Muscle of arm (tissue), 1 donor: ENCODE measurements at regions not wholly inside any gene's neighbourhood (a gene's known extent, or its start where the extent isn't known, plus 50 kb on each side); places are given as distances from the start of the nearest gene placed in this dataset.
A peak's percentile ranks its signal among the peaks of the same experiment; 100 is the strongest.

Source experiments
- DNase-seq: peaks from one replicate; pipeline ENCODE4 v3.0.0-alpha.2; 2013

- DNase-seq: no peak
Observed at GRCh38 chr18:24734058-24734457, 273.6 kb downstream of the HRH4 start.

- DNase-seq: no peak
Observed at GRCh38 chr18:24735624-24736231, 275.3 kb downstream of the HRH4 start.

GRCh38 chr18:24736662-24737330 is 276.4 kb downstream of the HRH4 start:
- DNase-seq: peak; percentile 55

- no peak for DNase-seq
Observed at GRCh38 chr18:24740829-24741228, 280.4 kb downstream of the HRH4 start.

GRCh38 chr18:24741321-24741720 is 280.9 kb downstream of the HRH4 start:
- DNase-seq: no peak

- no peak for DNase-seq
Observed at GRCh38 chr18:24741965-24742724, 281.7 kb downstream of the HRH4 start.

- DNase-seq: no peak
Observed at GRCh38 chr18:24754583-24755253, 294.3 kb downstream of the HRH4 start.

- DNase-seq: no peak
Observed at GRCh38 chr18:24756385-24756784, 295.9 kb downstream of the HRH4 start.

- DNase-seq: no peak
Observed at GRCh38 chr18:24757134-24757533, 296.7 kb downstream of the HRH4 start.

- no peak for DNase-seq
Observed at GRCh38 chr18:24761765-24762164, 301.3 kb downstream of the HRH4 start.

- peak; percentile 83 for DNase-seq
Observed at GRCh38 chr18:24762511-24762910, 302.1 kb downstream of the HRH4 start.

GRCh38 chr18:24763765-24764513 is 303.5 kb downstream of the HRH4 start:
- peak; percentile 64 for DNase-seq

- DNase-seq: no peak
Observed at GRCh38 chr18:24764766-24765165, 304.3 kb downstream of the HRH4 start.

GRCh38 chr18:24766376-24766775 is 305.9 kb downstream of the HRH4 start:
- no peak for DNase-seq

- DNase-seq: no peak
Observed at GRCh38 chr18:24770311-24771024, 310.0 kb downstream of the HRH4 start.

GRCh38 chr18:24771300-24771699 is 310.9 kb downstream of the HRH4 start:
- no peak for DNase-seq

GRCh38 chr18:24773101-24773500 is 312.7 kb downstream of the HRH4 start:
- DNase-seq: no peak

- no peak for DNase-seq
Observed at GRCh38 chr18:24776019-24776418, 315.6 kb downstream of the HRH4 start.

- DNase-seq: no peak
Observed at GRCh38 chr18:24778810-24779418, 318.5 kb downstream of the HRH4 start.

GRCh38 chr18:24782566-24782965 is 322.1 kb downstream of the HRH4 start:
- DNase-seq: no peak

GRCh38 chr18:24785019-24785418 is 324.6 kb downstream of the HRH4 start:
- no peak for DNase-seq
